ENCODE measurements at regions not wholly inside any gene's neighbourhood (a gene's known extent, or its start where the extent isn't known, plus 50 kb on each side); places are given as distances from the start of the nearest gene placed in this dataset.
"Not testable (repeated sequence)": the region's sequence is repeated elsewhere in the genome, so short reads cannot be mapped to it uniquely, and the experiment has no call there.

GRCh38 chrX:35285289-35285962 is 342.8 kb downstream of the FAM47B start:
- no peaks in the 10 kb centered on the region for H3K27me3 ChIP-seq
- intact Hi-C loops (cut with DNase I): no loop called here
- no peak for DNase-seq
- TF ChIP-seq, protein P1, sequence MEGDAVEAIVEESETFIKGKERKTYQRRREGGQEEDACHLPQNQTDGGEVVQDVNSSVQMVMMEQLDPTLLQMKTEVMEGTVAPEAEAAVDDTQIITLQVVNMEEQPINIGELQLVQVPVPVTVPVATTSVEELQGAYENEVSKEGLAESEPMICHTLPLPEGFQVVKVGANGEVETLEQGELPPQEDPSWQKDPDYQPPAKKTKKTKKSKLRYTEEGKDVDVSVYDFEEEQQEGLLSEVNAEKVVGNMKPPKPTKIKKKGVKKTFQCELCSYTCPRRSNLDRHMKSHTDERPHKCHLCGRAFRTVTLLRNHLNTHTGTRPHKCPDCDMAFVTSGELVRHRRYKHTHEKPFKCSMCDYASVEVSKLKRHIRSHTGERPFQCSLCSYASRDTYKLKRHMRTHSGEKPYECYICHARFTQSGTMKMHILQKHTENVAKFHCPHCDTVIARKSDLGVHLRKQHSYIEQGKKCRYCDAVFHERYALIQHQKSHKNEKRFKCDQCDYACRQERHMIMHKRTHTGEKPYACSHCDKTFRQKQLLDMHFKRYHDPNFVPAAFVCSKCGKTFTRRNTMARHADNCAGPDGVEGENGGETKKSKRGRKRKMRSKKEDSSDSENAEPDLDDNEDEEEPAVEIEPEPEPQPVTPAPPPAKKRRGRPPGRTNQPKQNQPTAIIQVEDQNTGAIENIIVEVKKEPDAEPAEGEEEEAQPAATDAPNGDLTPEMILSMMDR (IDR thresholded peaks at IDR 0.05): no peak
- TF ChIP-seq POLR2A (IDR thresholded peaks at IDR 0.05): no peak
- no peaks in the 10 kb centered on the region for H3K36me3 ChIP-seq
- no peak overlapping the region for H3K4me3 ChIP-seq
- no peak overlapping the region for H3K27ac ChIP-seq
- no peaks in the 10 kb centered on the region for H3K9me3 ChIP-seq
- no peaks in the 10 kb centered on the region for H3K4me1 ChIP-seq
- 62 to 77% methylated on average over 2 to 9 of the region's 9 CpGs for WGBS, 2 donors

DNA sequence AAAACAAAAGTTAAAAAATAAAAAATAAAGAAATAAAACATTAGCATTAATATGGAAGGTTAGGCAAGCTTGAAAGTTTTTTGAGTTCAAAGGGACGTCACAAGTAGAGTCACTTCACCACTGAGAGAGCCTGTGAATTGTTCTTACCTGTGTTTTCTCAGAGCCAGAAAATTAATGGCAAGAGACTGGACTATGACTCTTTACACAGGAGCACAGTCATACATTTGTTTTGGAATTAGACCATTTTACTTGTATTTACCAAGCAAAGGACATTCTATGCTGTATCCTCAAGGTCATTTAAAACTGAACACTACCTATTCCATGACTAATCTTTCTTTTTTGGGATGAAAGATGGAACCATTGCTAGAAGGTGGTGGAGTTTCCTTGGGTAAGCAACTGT is 346.1 kb downstream of the FAM47B start:
- no peaks in the 10 kb centered on the region for H3K9me3 ChIP-seq
- H3K27ac ChIP-seq: no peak overlapping the region
- no peak overlapping the region for H3K4me3 ChIP-seq
- intact Hi-C loops (cut with DNase I): no loop called here
- no peaks in the 10 kb centered on the region for H3K27me3 ChIP-seq
- TF ChIP-seq, protein P1 (IDR thresholded peaks at IDR 0.05): no peak
- TF ChIP-seq POLR2A (IDR thresholded peaks at IDR 0.05): no peak
- H3K36me3 ChIP-seq: no peaks in the 10 kb centered on the region
- 33 to 73% methylated on average over 1 of the region's 1 CpG for WGBS, 2 donors
- H3K4me1 ChIP-seq: no peaks in the 10 kb centered on the region
- DNase-seq: no peak

DNA sequence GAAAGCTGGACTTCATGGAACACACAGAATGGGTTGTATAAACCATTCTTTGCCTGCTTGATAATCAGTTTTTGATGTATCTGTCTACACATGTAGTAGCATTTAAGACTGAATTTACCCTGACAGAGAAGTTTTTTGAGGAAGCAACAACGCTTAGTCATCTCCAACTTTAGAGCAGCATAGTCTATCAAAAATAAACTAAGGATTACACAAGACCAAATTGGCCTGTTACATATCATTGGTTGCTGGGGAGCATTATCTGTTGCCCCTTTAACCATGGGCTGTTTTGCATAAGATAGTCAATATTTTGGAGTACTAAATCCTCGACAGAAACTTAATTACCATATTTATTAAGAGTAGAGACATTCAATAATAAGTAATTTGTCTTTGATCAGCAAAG is 347.4 kb downstream of the FAM47B start:
- H3K4me3 ChIP-seq: no peak overlapping the region
- no peaks in the 10 kb centered on the region for H3K4me1 ChIP-seq
- WGBS, 2 donors: 31 to 49% methylated on average over 2 of the region's 2 CpGs
- H3K9me3 ChIP-seq: no peaks in the 10 kb centered on the region
- no peak overlapping the region for H3K27ac ChIP-seq
- H3K27me3 ChIP-seq: no peaks in the 10 kb centered on the region
- TF ChIP-seq, protein P1 (IDR thresholded peaks at IDR 0.05): no peak
- intact Hi-C loops (cut with DNase I): no loop called here
- no peaks in the 10 kb centered on the region for H3K36me3 ChIP-seq
- no peak for DNase-seq

GRCh38 chrX:35291013-35291412 is 348.4 kb downstream of the FAM47B start:
- Histone ChIP-seq H3K27ac (no peak overlapping the region), H3K27me3 (no peaks in the 10 kb centered on the region), H3K9me3 (no peaks in the 10 kb centered on the region), H3K36me3 (no peaks in the 10 kb centered on the region), H3K4me3 (no peak overlapping the region), H3K4me1 (no peaks in the 10 kb centered on the region)
- WGBS, 2 donors: 56 to 85% methylated on average over 2 of the region's 2 CpGs
- no peak for DNase-seq
- no peak for TF ChIP-seq POLR2A (IDR thresholded peaks at IDR 0.05)
- TF ChIP-seq, protein P1 (IDR thresholded peaks at IDR 0.05): no peak
- intact Hi-C loops (cut with DNase I): no loop called here

GRCh38 chrX:35292522-35292921 is 349.9 kb downstream of the FAM47B start:
- no peaks in the 10 kb centered on the region for H3K4me1 ChIP-seq
- no peak for TF ChIP-seq POLR2A (IDR thresholded peaks at IDR 0.05)
- TF ChIP-seq, protein P1 (IDR thresholded peaks at IDR 0.05): no peak
- no peak overlapping the region for H3K27ac ChIP-seq
- intact Hi-C loops (cut with DNase I): no loop called here
- H3K36me3 ChIP-seq: no peaks in the 10 kb centered on the region
- no peaks in the 10 kb centered on the region for H3K27me3 ChIP-seq
- DNase-seq: no peak
- no peak overlapping the region for H3K4me3 ChIP-seq
- H3K9me3 ChIP-seq: no peaks in the 10 kb centered on the region

- H3K4me1 ChIP-seq; DNase-seq; H3K36me3 ChIP-seq; H3K4me3 ChIP-seq; H3K9me3 ChIP-seq; intact Hi-C loops (cut with DNase I); H3K27me3 ChIP-seq; H3K27ac ChIP-seq: not testable (repeated sequence)
Measured at GRCh38 chrX:35305037-35305436, 362.4 kb downstream of the FAM47B start.
